Tibial nerve (tissue), 4 donors: ENCODE measurements at regions not wholly inside any gene's neighbourhood (a gene's known extent, or its start where the extent isn't known, plus 50 kb on each side); places are given as distances from the start of the nearest gene placed in this dataset.

ENCODE experiments used
- DNase-seq, 2 donors: peaks; one replicate each; pipeline ENCODE4 v3.0.0-alpha.2; 2019; ENCODE audit warnings: low spot score in 2 of 2
- H3K27ac ChIP-seq, 4 donors: fragments of 200-600 bp; sonication (generic) in 3 of 4; one replicate each; pipeline ENCODE4 v1.5.1; 2017 to 2019; ENCODE audit warnings: mild to moderate bottlenecking in 1 of 4
- H3K27me3 ChIP-seq, 2 donors: fragments of 200-600 bp; sonication (generic) in 1 of 2; one replicate each; pipeline versions ENCODE4 v1.5.1 to v1.6.0; 2017 to 2019
- H3K36me3 ChIP-seq, 3 donors: fragments of 200-600 bp; sonication (generic); one replicate each; pipeline ENCODE4 v1.5.1; 2018 to 2019
- H3K4me1 ChIP-seq, 4 donors: fragments of 200-600 bp; sonication (generic) in 3 of 4; one replicate each; pipeline ENCODE4 v1.5.1; 2017 to 2019
- H3K4me3 ChIP-seq, 4 donors: fragments of 200-600 bp; sonication (generic) in 3 of 4; one replicate each; pipeline ENCODE4 v1.5.1; 2017 to 2019; ENCODE audit warnings: mild to moderate bottlenecking in 1 of 4, moderate library complexity in 1 of 4
- H3K9me3 ChIP-seq, 4 donors: fragments of 200-600 bp; sonication (generic) in 3 of 4; one replicate each; pipeline ENCODE4 v1.5.1; 2017 to 2019
- CTCF ChIP-seq, 5 experiments: fragments of 200-600 bp in 3 of 5; fragments of 450-650 bp in 2 of 5; sonication (generic) in 3 of 5; IDR thresholded peaks; one replicate each; pipeline ENCODE4 v1.5.1; 2016 to 2019; ENCODE audit warnings: antibody characterized with exemption in 5 of 5, mild to moderate bottlenecking in 3 of 5, moderate library complexity in 2 of 5
- EP300 ChIP-seq, 2 donors: sonication (generic); formaldehyde crosslinking; IDR thresholded peaks; one replicate each; pipeline ENCODE4 v1.6.1; 2017; ENCODE audit warnings: antibody characterized with exemption in 2 of 2, mild to moderate bottlenecking in 1 of 2
- POLR2A ChIP-seq, 2 donors: fragments of 450-650 bp; IDR thresholded peaks; one replicate each; pipeline ENCODE4 v1.6.1; 2017; ENCODE audit warnings: antibody characterized with exemption in 2 of 2, mild to moderate bottlenecking in 2 of 2, moderate library complexity in 2 of 2
- WGBS, 2 donors: methylation state at CpG; one replicate each; pipeline ENCODE4 v1.1.5; 2018; 5-methylcytosine and 5-hydroxymethylcytosine counted together

- TF ChIP-seq POLR2A (IDR thresholded peaks at IDR 0.05) (no peak), EP300 (IDR thresholded peaks at IDR 0.05) (no peak), CTCF (IDR thresholded peaks at IDR 0.05) (no peak)
- H3K9me3 ChIP-seq = peaks cover 0 to 28% (median 0%) of the 10 kb centered on the region in 4 donors
- no peak for DNase-seq
- H3K36me3 ChIP-seq = no peaks in the 10 kb centered on the region
- no peaks in the 10 kb centered on the region for H3K4me1 ChIP-seq
- H3K4me3 ChIP-seq = no peak overlapping the region
- WGBS, 2 donors = 95% methylated on average over 30 of the region's 30 CpGs
- no peaks in the 10 kb centered on the region for H3K27me3 ChIP-seq
- no peak overlapping the region for H3K27ac ChIP-seq
Observed at GRCh38 chr2:81196933-81197628, 892.5 kb upstream of the LRRTM1 start.

GRCh38 chr2:81196383-81196851, 891.9 kb upstream of the LRRTM1 start:
- Histone ChIP-seq H3K36me3 (no peaks in the 10 kb centered on the region), H3K27ac (no peak overlapping the region), H3K9me3 (peaks cover 0 to 28% (median 0%) of the 10 kb centered on the region in 4 donors), H3K4me1 (no peaks in the 10 kb centered on the region), H3K4me3 (no peak overlapping the region), H3K27me3 (no peaks in the 10 kb centered on the region)
- WGBS, 2 donors = 91 to 93% methylated on average over 25 of the region's 25 CpGs
- no peak for DNase-seq
- no peak for TF ChIP-seq EP300 (IDR thresholded peaks at IDR 0.05)

- no peak for DNase-seq
Observed at GRCh38 chr2:81195774-81196382, 891.3 kb upstream of the LRRTM1 start.

GRCh38 chr2:81195017-81195773, 890.6 kb upstream of the LRRTM1 start:
- Histone ChIP-seq H3K27me3 (no peaks in the 10 kb centered on the region), H3K4me1 (no peaks in the 10 kb centered on the region), H3K36me3 (no peaks in the 10 kb centered on the region), H3K9me3 (peaks cover 0 to 28% (median 0%) of the 10 kb centered on the region in 4 donors), H3K27ac (no peak overlapping the region), H3K4me3 (no peak overlapping the region)
- WGBS, 2 donors = 88 to 93% methylated on average over 27 to 29 of the region's 41 CpGs
- no peak for DNase-seq
- no peak for TF ChIP-seq POLR2A (IDR thresholded peaks at IDR 0.05)
- TF ChIP-seq EP300 (IDR thresholded peaks at IDR 0.05) = no peak
- TF ChIP-seq CTCF (IDR thresholded peaks at IDR 0.05) = no peak

More at GRCh38 chr2:81195774-81196382, 891.3 kb upstream of the LRRTM1 start:
- Histone ChIP-seq H3K4me3 (no peak overlapping the region), H3K27ac (no peak overlapping the region), H3K36me3 (no peaks in the 10 kb centered on the region), H3K4me1 (no peaks in the 10 kb centered on the region), H3K9me3 (peaks cover 0 to 28% (median 0%) of the 10 kb centered on the region in 4 donors), H3K27me3 (no peaks in the 10 kb centered on the region)
- WGBS, 2 donors = 96% methylated on average over 18 to 19 of the region's 19 CpGs
- TF ChIP-seq POLR2A (IDR thresholded peaks at IDR 0.05) (no peak), EP300 (IDR thresholded peaks at IDR 0.05) (no peak)

GRCh38 chr2:81194581-81194980, 890.0 kb upstream of the LRRTM1 start:
- Histone ChIP-seq H3K9me3 (peaks cover 0 to 28% (median 0%) of the 10 kb centered on the region in 4 donors), H3K4me3 (no peak overlapping the region), H3K27me3 (no peaks in the 10 kb centered on the region), H3K4me1 (no peaks in the 10 kb centered on the region), H3K36me3 (no peaks in the 10 kb centered on the region), H3K27ac (no peak overlapping the region)
- WGBS, 2 donors = 96 to 98% methylated on average over 14 to 23 of the region's 23 CpGs
- TF ChIP-seq POLR2A (IDR thresholded peaks at IDR 0.05) (no peak), CTCF (IDR thresholded peaks at IDR 0.05) (no peak), EP300 (IDR thresholded peaks at IDR 0.05) (no peak)
- no peak for DNase-seq
